T-helper 2 cell treated with Interferon-gamma antibody and Interleukin-4, amounts not matched to agents 5 μg/mL and 100 μg/mL, for 36 hours (primary cell): ENCODE measurements at regions not wholly inside any gene's neighbourhood (a gene's known extent, or its start where the extent isn't known, plus 50 kb on each side); places are given as distances from the start of the nearest gene placed in this dataset.

Source experiments
- DNase-seq: peaks from one replicate; pipeline ENCODE4 v3.0.0; 2021; ENCODE audit warnings: low spot score
- H3K27ac Mint-ChIP-seq: one replicate; pipeline ENCODE4 v1.8.0; 2021; ENCODE audit warnings: mild to moderate bottlenecking, mixed read lengths
- H3K27me3 Mint-ChIP-seq: one replicate; pipeline ENCODE4 v1.8.0; 2021; ENCODE audit warnings: low read depth, mixed read lengths
- H3K36me3 Mint-ChIP-seq: one replicate; pipeline ENCODE4 v1.8.0; 2021; ENCODE audit warnings: low read depth, mixed read lengths
- H3K4me1 Mint-ChIP-seq: one replicate; pipeline ENCODE4 v1.8.0; 2021; ENCODE audit warnings: low read depth, mixed read lengths
- H3K4me3 Mint-ChIP-seq: one replicate; pipeline ENCODE4 v1.8.0; 2022; ENCODE audit warnings: mild to moderate bottlenecking, moderate library complexity, mixed read lengths
- H3K9me3 Mint-ChIP-seq: one replicate; pipeline ENCODE4 v1.8.0; 2021; ENCODE audit warnings: mixed read lengths

- H3K4me3 Mint-ChIP-seq: no peak overlapping the region
- peaks cover 3% of the 10 kb centered on the region for H3K27me3 Mint-ChIP-seq
- no peaks in the 10 kb centered on the region for H3K36me3 Mint-ChIP-seq
- no peaks in the 10 kb centered on the region for H3K4me1 Mint-ChIP-seq
- H3K27ac Mint-ChIP-seq: no peak overlapping the region
- DNase-seq: no peak
- H3K9me3 Mint-ChIP-seq: no peaks in the 10 kb centered on the region
These were observed 283.1 kb downstream of the PREX1 start for GRCh38 chr20:48544402-48545339.

- no peak for DNase-seq
- H3K9me3 Mint-ChIP-seq: no peaks in the 10 kb centered on the region
- no peaks in the 10 kb centered on the region for H3K4me1 Mint-ChIP-seq
- H3K27ac Mint-ChIP-seq: no peak overlapping the region
- H3K4me3 Mint-ChIP-seq: no peak overlapping the region
- peaks cover 2% of the 10 kb centered on the region for H3K27me3 Mint-ChIP-seq
- no peaks in the 10 kb centered on the region for H3K36me3 Mint-ChIP-seq
These were observed 286.2 kb downstream of the PREX1 start for GRCh38 chr20:48541581-48542071.

GRCh38 chr20:48538856-48539255, 288.9 kb downstream of the PREX1 start:
- Mint-ChIP-seq H3K27ac (no peak overlapping the region), H3K9me3 (no peaks in the 10 kb centered on the region), H3K4me1 (no peaks in the 10 kb centered on the region), H3K27me3 (peaks cover 4% of the 10 kb centered on the region), H3K4me3 (no peak overlapping the region), H3K36me3 (no peaks in the 10 kb centered on the region)
- DNase-seq: no peak

GRCh38 chr20:48538058-48538825, 289.6 kb downstream of the PREX1 start:
- no peak for DNase-seq
- Mint-ChIP-seq H3K27ac (no peak overlapping the region), H3K4me1 (no peaks in the 10 kb centered on the region), H3K27me3 (peaks cover 4% of the 10 kb centered on the region), H3K4me3 (no peak overlapping the region), H3K36me3 (no peaks in the 10 kb centered on the region), H3K9me3 (no peaks in the 10 kb centered on the region)

- DNase-seq: no peak
- no peak overlapping the region for H3K4me3 Mint-ChIP-seq
- H3K36me3 Mint-ChIP-seq: no peaks in the 10 kb centered on the region
- no peak overlapping the region for H3K27ac Mint-ChIP-seq
- H3K4me1 Mint-ChIP-seq: no peaks in the 10 kb centered on the region
- H3K27me3 Mint-ChIP-seq: peaks cover 4% of the 10 kb centered on the region
- H3K9me3 Mint-ChIP-seq: no peaks in the 10 kb centered on the region
These were observed 291.6 kb downstream of the PREX1 start for GRCh38 chr20:48536206-48536605.

- no peak for DNase-seq
- Mint-ChIP-seq H3K27me3 (peaks cover 4% of the 10 kb centered on the region), H3K27ac (no peak overlapping the region), H3K9me3 (no peaks in the 10 kb centered on the region), H3K4me1 (no peaks in the 10 kb centered on the region), H3K36me3 (no peaks in the 10 kb centered on the region), H3K4me3 (no peak overlapping the region)
These were observed 292.2 kb downstream of the PREX1 start for GRCh38 chr20:48535556-48535955.

GRCh38 chr20:48532028-48532427, 295.8 kb downstream of the PREX1 start:
- DNase-seq: no peak
- no peaks in the 10 kb centered on the region for H3K4me1 Mint-ChIP-seq
- no peak overlapping the region for H3K4me3 Mint-ChIP-seq
- no peak overlapping the region for H3K27ac Mint-ChIP-seq
- no peaks in the 10 kb centered on the region for H3K9me3 Mint-ChIP-seq
- peaks cover 4% of the 10 kb centered on the region for H3K27me3 Mint-ChIP-seq
- H3K36me3 Mint-ChIP-seq: no peaks in the 10 kb centered on the region

- no peaks in the 10 kb centered on the region for H3K36me3 Mint-ChIP-seq
- H3K9me3 Mint-ChIP-seq: no peaks in the 10 kb centered on the region
- H3K27ac Mint-ChIP-seq: no peak overlapping the region
- peaks cover under 1% of the 10 kb centered on the region for H3K27me3 Mint-ChIP-seq
- H3K4me3 Mint-ChIP-seq: no peak overlapping the region
- DNase-seq: no peak
- H3K4me1 Mint-ChIP-seq: no peaks in the 10 kb centered on the region
These were observed 296.3 kb downstream of the PREX1 start for GRCh38 chr20:48531505-48531904.

- no peak overlapping the region for H3K4me3 Mint-ChIP-seq
- no peaks in the 10 kb centered on the region for H3K36me3 Mint-ChIP-seq
- no peak for DNase-seq
- H3K27ac Mint-ChIP-seq: no peak overlapping the region
- H3K9me3 Mint-ChIP-seq: no peaks in the 10 kb centered on the region
- H3K4me1 Mint-ChIP-seq: no peaks in the 10 kb centered on the region
- no peaks in the 10 kb centered on the region for H3K27me3 Mint-ChIP-seq
These were observed 296.8 kb downstream of the PREX1 start for GRCh38 chr20:48530957-48531356.

GRCh38 chr20:48528346-48528745, 299.5 kb downstream of the PREX1 start:
- DNase-seq: no peak
- no peaks in the 10 kb centered on the region for H3K36me3 Mint-ChIP-seq
- no peaks in the 10 kb centered on the region for H3K27me3 Mint-ChIP-seq
- no peaks in the 10 kb centered on the region for H3K9me3 Mint-ChIP-seq
- no peak overlapping the region for H3K4me3 Mint-ChIP-seq
- no peaks in the 10 kb centered on the region for H3K4me1 Mint-ChIP-seq
- H3K27ac Mint-ChIP-seq: no peak overlapping the region

- Mint-ChIP-seq H3K9me3 (no peaks in the 10 kb centered on the region), H3K27me3 (no peaks in the 10 kb centered on the region), H3K4me3 (no peak overlapping the region), H3K27ac (no peak overlapping the region), H3K4me1 (no peaks in the 10 kb centered on the region), H3K36me3 (no peaks in the 10 kb centered on the region)
- no peak for DNase-seq
These were observed 300.0 kb downstream of the PREX1 start for GRCh38 chr20:48527771-48528170.

- H3K27ac Mint-ChIP-seq: no peak overlapping the region
- H3K36me3 Mint-ChIP-seq: no peaks in the 10 kb centered on the region
- no peak overlapping the region for H3K4me3 Mint-ChIP-seq
- no peaks in the 10 kb centered on the region for H3K4me1 Mint-ChIP-seq
- H3K27me3 Mint-ChIP-seq: no peaks in the 10 kb centered on the region
- no peaks in the 10 kb centered on the region for H3K9me3 Mint-ChIP-seq
- no peak for DNase-seq
These were observed 300.9 kb downstream of the PREX1 start for GRCh38 chr20:48526936-48527335.

- H3K9me3 Mint-ChIP-seq: no peaks in the 10 kb centered on the region
- no peaks in the 10 kb centered on the region for H3K36me3 Mint-ChIP-seq
- no peaks in the 10 kb centered on the region for H3K27me3 Mint-ChIP-seq
- H3K27ac Mint-ChIP-seq: no peak overlapping the region
- no peaks in the 10 kb centered on the region for H3K4me1 Mint-ChIP-seq
- no peak for DNase-seq
- H3K4me3 Mint-ChIP-seq: no peak overlapping the region
These were observed 302.4 kb downstream of the PREX1 start for GRCh38 chr20:48525400-48525799.

GRCh38 chr20:48524582-48524981, 303.2 kb downstream of the PREX1 start:
- H3K27ac Mint-ChIP-seq: no peak overlapping the region
- H3K36me3 Mint-ChIP-seq: no peaks in the 10 kb centered on the region
- no peak overlapping the region for H3K4me3 Mint-ChIP-seq
- DNase-seq: no peak
- no peaks in the 10 kb centered on the region for H3K27me3 Mint-ChIP-seq
- H3K4me1 Mint-ChIP-seq: no peaks in the 10 kb centered on the region
- no peaks in the 10 kb centered on the region for H3K9me3 Mint-ChIP-seq
